ENCODE measurements at regions not wholly inside any gene's neighbourhood (a gene's known extent, or its start where the extent isn't known, plus 50 kb on each side); places are given as distances from the start of the nearest gene placed in this dataset.

DNA sequence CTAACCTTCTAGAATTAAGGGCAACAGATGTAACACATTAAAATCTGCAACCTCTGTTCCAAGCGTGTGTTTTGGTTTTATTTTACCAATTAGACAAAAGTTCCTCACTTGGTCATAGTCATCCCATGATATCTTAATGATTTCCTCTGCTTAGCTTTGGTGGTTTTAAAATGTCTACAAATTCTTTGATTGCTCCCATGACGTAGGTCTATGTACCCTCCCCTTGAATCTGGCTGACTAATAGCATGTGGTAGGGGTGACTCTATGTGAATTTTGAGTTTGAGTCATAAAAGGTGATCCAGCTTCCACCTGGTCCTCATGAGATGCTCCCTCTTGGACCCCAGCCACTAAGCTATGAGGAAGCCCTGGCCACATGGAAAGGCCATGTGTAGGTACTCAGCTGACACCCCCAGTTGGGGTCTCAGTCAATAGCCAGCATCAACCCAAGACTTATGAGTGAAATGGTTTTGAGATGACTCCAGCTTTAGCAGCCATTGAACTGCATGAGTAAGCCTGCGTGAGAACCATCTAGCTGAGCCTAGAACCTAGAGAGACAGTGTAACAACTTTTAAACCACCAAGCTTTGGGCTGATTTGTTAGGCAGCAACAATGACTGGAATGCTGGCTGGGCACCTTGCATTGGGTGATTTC, 247.1 kb downstream of the MSRB3 start:
- no peak for DNase-seq
- no peaks in the 10 kb centered on the region for H3K9me3 ChIP-seq
- no peaks in the 10 kb centered on the region for H3K36me3 ChIP-seq
- no peak overlapping the region for H3K4me3 ChIP-seq
- no peaks in the 10 kb centered on the region for H3K4me1 ChIP-seq
- H3K27me3 ChIP-seq = no peaks in the 10 kb centered on the region
- intact Hi-C loops (cut with DNase I; ENCODE audit: low total_unique reads) = no loop called here
- no peak for TF ChIP-seq POLR2A (IDR thresholded peaks at IDR 0.05)
- TF ChIP-seq, protein P1, sequence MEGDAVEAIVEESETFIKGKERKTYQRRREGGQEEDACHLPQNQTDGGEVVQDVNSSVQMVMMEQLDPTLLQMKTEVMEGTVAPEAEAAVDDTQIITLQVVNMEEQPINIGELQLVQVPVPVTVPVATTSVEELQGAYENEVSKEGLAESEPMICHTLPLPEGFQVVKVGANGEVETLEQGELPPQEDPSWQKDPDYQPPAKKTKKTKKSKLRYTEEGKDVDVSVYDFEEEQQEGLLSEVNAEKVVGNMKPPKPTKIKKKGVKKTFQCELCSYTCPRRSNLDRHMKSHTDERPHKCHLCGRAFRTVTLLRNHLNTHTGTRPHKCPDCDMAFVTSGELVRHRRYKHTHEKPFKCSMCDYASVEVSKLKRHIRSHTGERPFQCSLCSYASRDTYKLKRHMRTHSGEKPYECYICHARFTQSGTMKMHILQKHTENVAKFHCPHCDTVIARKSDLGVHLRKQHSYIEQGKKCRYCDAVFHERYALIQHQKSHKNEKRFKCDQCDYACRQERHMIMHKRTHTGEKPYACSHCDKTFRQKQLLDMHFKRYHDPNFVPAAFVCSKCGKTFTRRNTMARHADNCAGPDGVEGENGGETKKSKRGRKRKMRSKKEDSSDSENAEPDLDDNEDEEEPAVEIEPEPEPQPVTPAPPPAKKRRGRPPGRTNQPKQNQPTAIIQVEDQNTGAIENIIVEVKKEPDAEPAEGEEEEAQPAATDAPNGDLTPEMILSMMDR (IDR thresholded peaks at IDR 0.05) = no peak
- no peak overlapping the region for H3K27ac ChIP-seq

DNA sequence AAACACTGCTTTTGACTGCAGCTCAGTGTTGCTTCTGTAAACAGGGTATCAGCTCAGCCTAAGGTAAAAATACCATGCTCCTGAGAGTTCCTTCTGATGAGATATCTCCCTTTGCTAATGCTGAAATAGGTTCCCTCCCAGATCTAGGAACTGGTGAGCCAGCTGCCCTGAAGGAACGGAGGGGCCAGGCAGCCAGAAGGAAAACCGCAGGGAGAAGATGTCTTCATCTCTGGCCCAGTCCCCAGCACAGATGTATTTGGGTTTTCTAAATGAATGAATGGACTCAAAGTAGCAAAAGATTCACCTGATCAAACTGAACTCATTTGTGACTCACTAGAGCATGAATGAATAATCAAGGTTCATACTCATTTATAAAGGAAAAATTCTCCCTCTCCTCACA, 247.8 kb downstream of the MSRB3 start:
- no peak overlapping the region for H3K4me3 ChIP-seq
- no peaks in the 10 kb centered on the region for H3K36me3 ChIP-seq
- H3K9me3 ChIP-seq = no peaks in the 10 kb centered on the region
- DNase-seq = no peak
- H3K27ac ChIP-seq = no peak overlapping the region
- no peaks in the 10 kb centered on the region for H3K4me1 ChIP-seq
- H3K27me3 ChIP-seq = no peaks in the 10 kb centered on the region
- TF ChIP-seq POLR2A (IDR thresholded peaks at IDR 0.05) = no peak
- TF ChIP-seq, protein P1 (IDR thresholded peaks at IDR 0.05) = no peak
- intact Hi-C loops (cut with DNase I; ENCODE audit: low total_unique reads) = no loop called here

DNA sequence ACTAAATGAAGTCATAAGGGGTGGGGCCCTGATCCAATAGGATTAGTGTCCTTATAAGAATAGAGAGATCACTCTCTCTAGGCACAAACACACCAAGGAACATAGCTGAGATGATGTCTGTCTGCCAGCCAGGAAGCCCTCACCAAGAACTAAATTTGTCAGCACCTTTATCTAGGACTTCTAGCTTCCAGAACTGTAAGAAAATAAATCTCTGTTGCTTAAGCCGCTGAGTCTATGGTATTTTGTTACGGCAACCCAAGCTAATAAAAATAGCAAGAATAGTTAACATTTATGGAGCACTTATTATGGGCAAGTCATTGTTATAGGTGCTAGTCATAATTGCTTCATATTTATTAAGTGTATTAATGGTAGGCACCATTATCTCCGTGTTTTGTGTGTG, 249.6 kb downstream of the MSRB3 start:
- Histone ChIP-seq H3K36me3 (no peaks in the 10 kb centered on the region), H3K27ac (no peak overlapping the region), H3K27me3 (no peaks in the 10 kb centered on the region), H3K9me3 (no peaks in the 10 kb centered on the region), H3K4me3 (no peak overlapping the region), H3K4me1 (no peaks in the 10 kb centered on the region)
- DNase-seq = no peak
- TF ChIP-seq, protein P1 (IDR thresholded peaks at IDR 0.05) = no peak
- no peak for TF ChIP-seq POLR2A (IDR thresholded peaks at IDR 0.05)
- intact Hi-C loops (cut with DNase I; ENCODE audit: low total_unique reads) = no loop called here

DNA sequence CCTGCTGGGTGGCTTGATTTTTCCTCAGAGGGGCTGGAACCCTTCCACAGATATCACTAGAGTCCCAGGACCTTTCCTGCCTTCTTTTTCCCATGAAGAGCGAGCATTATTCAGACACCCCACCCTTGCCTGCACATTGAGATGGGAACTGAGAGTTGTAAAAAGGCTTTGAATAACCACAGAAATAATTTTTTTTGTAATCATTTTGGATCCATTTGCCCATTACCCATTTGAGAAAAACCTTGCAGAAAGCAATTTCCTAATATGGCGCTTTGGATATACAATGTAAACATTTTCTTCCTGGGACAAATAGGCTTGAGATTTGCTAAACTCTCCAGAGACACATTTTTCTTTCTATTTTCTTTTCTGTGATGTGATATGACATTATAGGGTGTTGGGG, 250.6 kb downstream of the MSRB3 start:
- no peak for TF ChIP-seq POLR2A (IDR thresholded peaks at IDR 0.05)
- TF ChIP-seq, protein P1 (IDR thresholded peaks at IDR 0.05) = no peak
- no peak for DNase-seq
- intact Hi-C loops (cut with DNase I; ENCODE audit: low total_unique reads) = no loop called here

DNA sequence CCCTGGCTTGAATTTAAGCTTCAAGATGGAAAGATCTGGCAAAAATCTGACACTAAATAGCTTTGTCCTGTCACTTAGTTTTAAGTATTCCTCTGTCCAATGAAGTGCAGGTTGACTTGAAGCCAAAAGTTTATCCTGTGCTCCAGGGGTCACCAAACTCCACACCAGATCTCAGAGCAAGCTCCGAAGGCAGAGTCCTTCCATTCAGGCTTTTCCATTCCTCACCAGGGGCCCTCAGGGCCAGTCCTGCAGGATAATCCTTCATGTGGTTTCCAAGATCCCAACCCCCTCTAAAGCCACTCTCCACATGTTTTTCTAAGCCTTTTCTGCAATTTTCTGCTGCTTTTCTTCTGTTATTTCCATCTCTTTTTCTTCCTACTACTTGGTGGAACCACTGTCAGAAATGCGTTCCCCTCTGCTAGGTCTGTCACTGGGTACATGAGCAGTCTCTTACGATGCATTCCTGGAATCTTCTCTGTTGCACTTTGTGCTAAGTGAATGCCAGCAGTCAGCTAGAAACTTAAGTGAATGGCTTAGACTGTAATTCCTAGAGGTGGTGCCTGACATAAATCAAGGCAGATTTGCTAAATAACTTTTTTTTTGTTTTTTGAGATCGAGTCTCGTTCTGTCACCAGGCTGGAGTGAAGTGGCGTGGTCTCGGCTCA, 251.4 kb downstream of the MSRB3 start:
- no peak overlapping the region for H3K4me3 ChIP-seq
- no peaks in the 10 kb centered on the region for H3K36me3 ChIP-seq
- no peaks in the 10 kb centered on the region for H3K4me1 ChIP-seq
- intact Hi-C loops (cut with DNase I; ENCODE audit: low total_unique reads) = no loop called here
- no peaks in the 10 kb centered on the region for H3K27me3 ChIP-seq
- no peak overlapping the region for H3K27ac ChIP-seq
- TF ChIP-seq, protein P1 (IDR thresholded peaks at IDR 0.05) = no peak
- TF ChIP-seq POLR2A (IDR thresholded peaks at IDR 0.05) = no peak
- H3K9me3 ChIP-seq = no peaks in the 10 kb centered on the region
- DNase-seq = no peak

More for the DNA sequence above, 250.6 kb downstream of the MSRB3 start:
- no peaks in the 10 kb centered on the region for H3K4me1 ChIP-seq
- H3K27ac ChIP-seq = no peak overlapping the region
- no peaks in the 10 kb centered on the region for H3K36me3 ChIP-seq
- H3K4me3 ChIP-seq = no peak overlapping the region
- no peaks in the 10 kb centered on the region for H3K27me3 ChIP-seq
- H3K9me3 ChIP-seq = no peaks in the 10 kb centered on the region

Data from uterus (tissue), 3 donors.